HCT116 (cell line): ENCODE measurements at regions not wholly inside any gene's neighbourhood (a gene's known extent, or its start where the extent isn't known, plus 50 kb on each side); places are given as distances from the start of the nearest gene placed in this dataset.

ENCODE experiments used
- ATAC-seq: fragments of 200-7000 bp; cut with Tn5 transposase; 2 replicates; pipeline ENCODE4 v1.9.1; 2020; ENCODE audit warnings: mild to moderate bottlenecking, moderate library complexity
- BruUV-seq: library from RNA; stranded (reverse); fragments of 400-500 nt; replicated peaks from 2 replicates; lab custom pipeline; 2021; lab: Mats Ljungman, UMichigan
- CTCF ChIA-PET: fragments of 300-600 bp; sonication (Branson Sonifier 250); formaldehyde crosslinking; loops from one replicate; lab custom pipeline; 2021; ENCODE audit warnings: antibody characterized with exemption; lab: Charles Lee
- POLR2A ChIA-PET: fragments of 300-600, 350-600 bp; sonication (Branson Sonifier 250); formaldehyde crosslinking; loops from one replicate; lab custom pipeline; 2021; ENCODE audit warnings: antibody characterized with exemption; lab: Charles Lee
- RAD21 ChIA-PET, 2 experiments: fragments of 300-600 bp; sonication (Branson Sonifier 250); formaldehyde crosslinking; loops; one replicate each; lab custom pipeline; 2023; ENCODE audit warnings: low total read pairs in 2 of 2; ENCODE audit not compliant: uncharacterized antibody in 2 of 2, unreplicated experiment in 2 of 2, low non-redundant PET in 1 of 2; lab: Charles Lee
- DNase-seq: peaks from one replicate; pipeline ENCODE4 v3.0.0-alpha.2; 2010; ENCODE audit warnings: low read depth, low spot score
- H2AFZ ChIP-seq: fragments of 200-600 bp; shearing (Covaris generic), sonication (generic); 2 replicates; pipeline ENCODE4 v1.6.1; 2017; ENCODE audit warnings: low read depth, mixed run types, mixed read lengths, antibody characterized with exemption, low read length; ENCODE audit not compliant: poor library complexity, severe bottlenecking
- H3K27ac ChIP-seq: 2 replicates; pipeline ENCODE4 v1.5.1; 2012; ENCODE audit warnings: low read depth, low read length
- H3K27me3 ChIP-seq: fragments of 200-600 bp; sonication (generic); 2 replicates; pipeline ENCODE4 v1.6.1; 2016; ENCODE audit warnings: mixed run types, low read length, mixed read lengths; ENCODE audit not compliant: insufficient read depth
- H3K36me3 ChIP-seq, 2 experiments: fragments of 200-500 bp in 1 of 2; fragments of 200-600 bp in 1 of 2; sonication (Bioruptor generic) in 1 of 2; sonication (generic) in 1 of 2; 2 replicates each; pipeline versions ENCODE4 v1.5.1 to v1.6.1; 2014 to 2016; ENCODE audit warnings: low read length in 2 of 2, inconsistent platforms in 1 of 2, mixed read lengths in 1 of 2, mixed run types in 1 of 2; ENCODE audit not compliant: insufficient read depth in 2 of 2, control insufficient read depth in 1 of 2
- H3K4me1 ChIP-seq, 2 experiments: fragments of 200-600 bp in 1 of 2; sonication (generic) in 1 of 2; 2 replicates each; pipeline versions ENCODE4 v1.5.1 to v1.6.1; 2012 to 2017; ENCODE audit warnings: low read length in 2 of 2, inconsistent platforms in 1 of 2, mild to moderate bottlenecking in 1 of 2, mixed read lengths in 1 of 2, mixed run types in 1 of 2, moderate library complexity in 1 of 2; ENCODE audit not compliant: insufficient read depth in 2 of 2, control insufficient read depth in 1 of 2
- H3K4me2 ChIP-seq: fragments of 200-600 bp; sonication (generic); 2 replicates; pipeline ENCODE4 v1.6.1; 2017; ENCODE audit warnings: mixed run types, low read length, mixed read lengths
- H3K4me3 ChIP-seq, 2 experiments: fragments of 200-600 bp in 1 of 2; sonication (generic) in 1 of 2; replicated peaks in 1 of 2; 2 replicates each; pipeline ENCODE4 v1.5.1; 2011 to 2016; ENCODE audit warnings: low read length in 2 of 2, control low read depth in 1 of 2, low read depth in 1 of 2, mild to moderate bottlenecking in 1 of 2, mixed read lengths in 1 of 2, mixed run types in 1 of 2
- H3K79me2 ChIP-seq: fragments of 200-600 bp; sonication (generic); 2 replicates; pipeline ENCODE4 v1.6.1; 2017; ENCODE audit warnings: mild to moderate bottlenecking, mixed run types, low read length, moderate library complexity, mixed read lengths; ENCODE audit not compliant: insufficient read depth
- H3K9ac ChIP-seq: fragments of 200-600 bp; sonication (generic); 2 replicates; pipeline ENCODE4 v1.6.1; 2016; ENCODE audit warnings: low read length, mixed read lengths
- H3K9me2 ChIP-seq: fragments of 200-600 bp; sonication (generic), shearing (Covaris generic); 2 replicates; pipeline ENCODE4 v1.6.1; 2017; ENCODE audit warnings: mixed run types, mild to moderate bottlenecking, moderate library complexity; ENCODE audit not compliant: insufficient read depth
- H3K9me3 ChIP-seq, 2 experiments: fragments of 200-500 bp in 1 of 2; fragments of 200-600 bp in 1 of 2; sonication (Bioruptor generic) in 1 of 2; sonication (generic) in 1 of 2; 2 replicates each; pipeline ENCODE4 v1.6.1; 2014 to 2017; ENCODE audit warnings: low read length in 2 of 2, mixed read lengths in 2 of 2, inconsistent platforms in 1 of 2, low read depth in 1 of 2, mild to moderate bottlenecking in 1 of 2, mixed run types in 1 of 2, moderate library complexity in 1 of 2; ENCODE audit not compliant: control insufficient read depth in 1 of 2, insufficient read depth in 1 of 2
- H4K20me1 ChIP-seq: fragments of 200-600 bp; sonication (generic), shearing (Covaris generic); 2 replicates; pipeline ENCODE4 v1.6.1; 2017; ENCODE audit warnings: mixed run types, mild to moderate bottlenecking, moderate library complexity; ENCODE audit not compliant: insufficient read depth
- ATF3 ChIP-seq: IDR thresholded peaks from 2 replicates; pipeline ENCODE4 v1.6.1; 2012
- CBX3 ChIP-seq: IDR thresholded peaks from 2 replicates; pipeline ENCODE4 v1.6.1; 2012; ENCODE audit warnings: low read depth
- EGR1 ChIP-seq: IDR thresholded peaks from 2 replicates; pipeline ENCODE4 v1.6.1; 2012; ENCODE audit warnings: low read depth
- ELF1 ChIP-seq: IDR thresholded peaks from 2 replicates; pipeline ENCODE4 v1.6.1; 2012; ENCODE audit warnings: low read depth, borderline replicate concordance
- MAX ChIP-seq: IDR thresholded peaks from 2 replicates; pipeline ENCODE4 v1.6.1; 2012
- SIN3A ChIP-seq: IDR thresholded peaks from 2 replicates; pipeline ENCODE4 v1.6.1; 2012; ENCODE audit warnings: low read depth
- SP1 ChIP-seq: IDR thresholded peaks from 2 replicates; pipeline ENCODE4 v1.6.1; 2012; ENCODE audit warnings: low read depth
- TCF7L2 ChIP-seq: IDR thresholded peaks from 2 replicates; pipeline ENCODE4 v1.7.0; 2011; ENCODE audit warnings: borderline replicate concordance, inconsistent platforms; ENCODE audit not compliant: insufficient read depth, insufficient read length; ENCODE audit errors: extremely low read depth
- YY1 ChIP-seq: IDR thresholded peaks from 2 replicates; pipeline ENCODE4 v1.6.1; 2011; ENCODE audit warnings: low read length, low read depth, moderate library complexity, mild to moderate bottlenecking; ENCODE audit not compliant: insufficient replicate concordance; ENCODE audit errors: extremely low read depth
- ZBTB33 ChIP-seq: IDR thresholded peaks from 2 replicates; pipeline ENCODE4 v1.6.1; 2011; ENCODE audit warnings: mild to moderate bottlenecking, low read length, moderate library complexity; ENCODE audit not compliant: insufficient replicate concordance; ENCODE audit errors: extremely low read depth
- intact Hi-C: fragments of 100-400 bp; cut with micrococcal nuclease; formaldehyde crosslinking; loops from 2 replicates; pipeline ENCODE4 v1.10.0; 2022

GRCh38 chr1:112260699-112261098 is 135.3 kb upstream of the CTTNBP2NL start:
- ATAC-seq (no peak), DNase-seq (no peak)
- Histone ChIP-seq H3K4me1 (no peaks in the 10 kb centered on the region), H3K9me2 (no peaks in the 10 kb centered on the region), H3K9ac (no peak overlapping the region), H3K79me2 (no peaks in the 10 kb centered on the region), H2AFZ (no peak overlapping the region), H3K36me3 (no peaks in the 10 kb centered on the region), H4K20me1 (no peaks in the 10 kb centered on the region), H3K4me3 (no peak overlapping the region), H3K9me3 (no peaks in the 10 kb centered on the region), H3K27me3 (peaks cover 5% of the 10 kb centered on the region; the same call in 1 of the 2 replicates), H3K4me2 (no peak overlapping the region), H3K27ac (no peak overlapping the region)
- intact Hi-C loops: no loop called here
- ChIA-PET RAD21 (no interaction called here), CTCF (no interaction called here), POLR2A (no interaction called here)
- no TSS peak for BruUV-seq
- TF ChIP-seq ATF3: no peak
- TF ChIP-seq ZBTB33: no peak
- no peak for TF ChIP-seq SP1
- no peak for TF ChIP-seq YY1
- TF ChIP-seq CBX3: no peak
- no peak for TF ChIP-seq TCF7L2
- TF ChIP-seq MAX: no peak
- TF ChIP-seq SIN3A: no peak
- no peak for TF ChIP-seq EGR1
- no peak for TF ChIP-seq ELF1
